ENCODE measurements at regions not wholly inside any gene's neighbourhood (a gene's known extent, or its start where the extent isn't known, plus 50 kb on each side); places are given as distances from the start of the nearest gene placed in this dataset.

- Histone ChIP-seq H2BK120ac (ENCODE audit: low read depth, low read length) (no peak overlapping the region), H3K27ac (replicated peaks; ENCODE audit: low read length) (no peak overlapping the region), H3K9ac (ENCODE audit: low read depth, low read length, poor library complexity) (no peak overlapping the region), H2AFZ (ENCODE audit: low read length) (no peak overlapping the region), H2BK12ac (ENCODE audit: low read length) (no peak overlapping the region), H3K23ac (ENCODE audit: low read depth, low read length, poor library complexity) (no peak overlapping the region), H3K36me3 (replicated peaks in 1 of 2; ENCODE audit: control insufficient read depth in 2 of 2, insufficient read depth in 2 of 2, low read length in 2 of 2) (no peaks in the 10 kb centered on the region), H3K27me3 (ENCODE audit: control insufficient read depth in 3 of 3, insufficient read depth in 3 of 3, low read depth in 1 of 3, low read length in 3 of 3) (no peaks in the 10 kb centered on the region), H3K79me1 (ENCODE audit: low read depth, low read length) (no peaks in the 10 kb centered on the region), H3K4me1 (ENCODE audit: control insufficient read depth in 2 of 2, insufficient read depth in 1 of 2, low read depth in 1 of 2, low read length in 2 of 2) (no peaks in the 10 kb centered on the region), H3K4ac (ENCODE audit: low read length) (no peak overlapping the region), H3K18ac (ENCODE audit: low read length) (no peak overlapping the region), H3K9me3 (replicated peaks in 1 of 2; ENCODE audit: control insufficient read depth in 2 of 2, insufficient read depth in 1 of 2, low read depth in 1 of 2, low read length in 2 of 2) (peaks cover 0 to 2% of the 10 kb centered on the region in 2 donors), H2AK5ac (ENCODE audit: low read depth, low read length) (no peak overlapping the region), H4K8ac (ENCODE audit: low read depth, low read length) (no peak overlapping the region), H4K91ac (ENCODE audit: low read depth, low read length, poor library complexity) (no peak overlapping the region), H2BK5ac (ENCODE audit: low read length) (no peak overlapping the region), H3K4me2 (ENCODE audit: insufficient read depth, low read length, poor library complexity, severe bottlenecking) (no peak overlapping the region), H3K14ac (ENCODE audit: low read length) (no peak overlapping the region), H2BK15ac (ENCODE audit: low read length) (no peak overlapping the region), H3K4me3 (ENCODE audit: low read length in 2 of 2) (no peak overlapping the region)
- no peak for DNase-seq (ENCODE audit: low spot score)
- WGBS, 2 donors (ENCODE audit: extremely low coverage in 2 of 2, insufficient read length in 2 of 2, insufficient replicate concordance in 1 of 2): no CpG with 5 or more reads among the region's 4 CpGs
Measured at GRCh38 chr4:117678861-117679260, 355.4 kb upstream of the NDST3 start.

GRCh38 chr4:117691572-117692351 lies 342.5 kb upstream of the NDST3 start:
- WGBS, 2 donors (ENCODE audit: extremely low coverage in 2 of 2, insufficient read length in 2 of 2, insufficient replicate concordance in 1 of 2): no CpG with 5 or more reads among the region's 7 CpGs

GRCh38 chr4:117692538-117692937 lies 341.7 kb upstream of the NDST3 start:
- no CpG with 5 or more reads among the region's 1 CpG for WGBS, 2 donors (ENCODE audit: extremely low coverage in 2 of 2, insufficient read length in 2 of 2, insufficient replicate concordance in 1 of 2)
- Histone ChIP-seq H4K8ac (ENCODE audit: low read depth, low read length) (no peak overlapping the region), H3K18ac (ENCODE audit: low read length) (no peak overlapping the region), H2BK120ac (ENCODE audit: low read depth, low read length) (no peak overlapping the region), H3K14ac (ENCODE audit: low read length) (no peak overlapping the region), H2AK5ac (ENCODE audit: low read depth, low read length) (no peak overlapping the region), H2BK12ac (ENCODE audit: low read length) (no peak overlapping the region), H3K9ac (ENCODE audit: low read depth, low read length, poor library complexity) (no peak overlapping the region), H3K4me1 (ENCODE audit: control insufficient read depth in 2 of 2, insufficient read depth in 1 of 2, low read depth in 1 of 2, low read length in 2 of 2) (no peaks in the 10 kb centered on the region), H3K4me2 (ENCODE audit: insufficient read depth, low read length, poor library complexity, severe bottlenecking) (no peak overlapping the region), H2BK5ac (ENCODE audit: low read length) (no peak overlapping the region), H3K27ac (replicated peaks; ENCODE audit: low read length) (no peak overlapping the region), H3K23ac (ENCODE audit: low read depth, low read length, poor library complexity) (no peak overlapping the region), H2AFZ (ENCODE audit: low read length) (no peak overlapping the region), H4K91ac (ENCODE audit: low read depth, low read length, poor library complexity) (no peak overlapping the region), H2BK15ac (ENCODE audit: low read length) (no peak overlapping the region), H3K4me3 (ENCODE audit: low read length in 2 of 2) (no peak overlapping the region), H3K9me3 (replicated peaks in 1 of 2; ENCODE audit: control insufficient read depth in 2 of 2, insufficient read depth in 1 of 2, low read depth in 1 of 2, low read length in 2 of 2) (no peaks in the 10 kb centered on the region), H3K27me3 (ENCODE audit: control insufficient read depth in 3 of 3, insufficient read depth in 3 of 3, low read depth in 1 of 3, low read length in 3 of 3) (no peaks in the 10 kb centered on the region), H3K4ac (ENCODE audit: low read length) (no peak overlapping the region), H3K79me1 (ENCODE audit: low read depth, low read length) (no peaks in the 10 kb centered on the region), H3K36me3 (replicated peaks in 1 of 2; ENCODE audit: control insufficient read depth in 2 of 2, insufficient read depth in 2 of 2, low read length in 2 of 2) (no peaks in the 10 kb centered on the region)
- no peak for DNase-seq (ENCODE audit: low spot score)

More at GRCh38 chr4:117691572-117692351, 342.5 kb upstream of the NDST3 start:
- Histone ChIP-seq H3K36me3 (replicated peaks in 1 of 2; ENCODE audit: control insufficient read depth in 2 of 2, insufficient read depth in 2 of 2, low read length in 2 of 2) (no peaks in the 10 kb centered on the region), H3K9me3 (replicated peaks in 1 of 2; ENCODE audit: control insufficient read depth in 2 of 2, insufficient read depth in 1 of 2, low read depth in 1 of 2, low read length in 2 of 2) (no peaks in the 10 kb centered on the region), H3K27me3 (ENCODE audit: control insufficient read depth in 3 of 3, insufficient read depth in 3 of 3, low read depth in 1 of 3, low read length in 3 of 3) (no peaks in the 10 kb centered on the region), H2BK12ac (ENCODE audit: low read length) (no peak overlapping the region), H3K14ac (ENCODE audit: low read length) (no peak overlapping the region), H2BK5ac (ENCODE audit: low read length) (no peak overlapping the region), H3K4me1 (ENCODE audit: control insufficient read depth in 2 of 2, insufficient read depth in 1 of 2, low read depth in 1 of 2, low read length in 2 of 2) (no peaks in the 10 kb centered on the region), H3K79me1 (ENCODE audit: low read depth, low read length) (no peaks in the 10 kb centered on the region), H4K8ac (ENCODE audit: low read depth, low read length) (no peak overlapping the region), H2BK15ac (ENCODE audit: low read length) (no peak overlapping the region), H4K91ac (ENCODE audit: low read depth, low read length, poor library complexity) (no peak overlapping the region), H3K18ac (ENCODE audit: low read length) (peak overlapping the region; percentile 6), H3K4me3 (ENCODE audit: low read length in 2 of 2) (no peak overlapping the region), H2BK120ac (ENCODE audit: low read depth, low read length) (no peak overlapping the region), H3K4me2 (ENCODE audit: insufficient read depth, low read length, poor library complexity, severe bottlenecking) (no peak overlapping the region), H3K4ac (ENCODE audit: low read length) (no peak overlapping the region), H2AFZ (ENCODE audit: low read length) (no peak overlapping the region), H3K27ac (replicated peaks; ENCODE audit: low read length) (no peak overlapping the region), H2AK5ac (ENCODE audit: low read depth, low read length) (peak overlapping the region; percentile 24), H3K23ac (ENCODE audit: low read depth, low read length, poor library complexity) (no peak overlapping the region), H3K9ac (ENCODE audit: low read depth, low read length, poor library complexity) (no peak overlapping the region)
- DNase-seq (ENCODE audit: low spot score): no peak

GRCh38 chr4:117699595-117699994 lies 334.7 kb upstream of the NDST3 start:
- Histone ChIP-seq H3K4me3 (ENCODE audit: low read length in 2 of 2) (no peak overlapping the region), H3K27me3 (ENCODE audit: control insufficient read depth in 3 of 3, insufficient read depth in 3 of 3, low read depth in 1 of 3, low read length in 3 of 3) (no peaks in the 10 kb centered on the region), H2BK12ac (ENCODE audit: low read length) (no peak overlapping the region), H3K9ac (ENCODE audit: low read depth, low read length, poor library complexity) (no peak overlapping the region), H2AFZ (ENCODE audit: low read length) (no peak overlapping the region), H3K4me1 (ENCODE audit: control insufficient read depth in 2 of 2, insufficient read depth in 1 of 2, low read depth in 1 of 2, low read length in 2 of 2) (no peaks in the 10 kb centered on the region), H3K79me1 (ENCODE audit: low read depth, low read length) (no peaks in the 10 kb centered on the region), H3K27ac (replicated peaks; ENCODE audit: low read length) (no peak overlapping the region), H3K36me3 (replicated peaks in 1 of 2; ENCODE audit: control insufficient read depth in 2 of 2, insufficient read depth in 2 of 2, low read length in 2 of 2) (no peaks in the 10 kb centered on the region), H3K18ac (ENCODE audit: low read length) (no peak overlapping the region), H4K91ac (ENCODE audit: low read depth, low read length, poor library complexity) (no peak overlapping the region), H2BK5ac (ENCODE audit: low read length) (no peak overlapping the region), H3K4me2 (ENCODE audit: insufficient read depth, low read length, poor library complexity, severe bottlenecking) (no peak overlapping the region), H2BK15ac (ENCODE audit: low read length) (no peak overlapping the region), H3K9me3 (replicated peaks in 1 of 2; ENCODE audit: control insufficient read depth in 2 of 2, insufficient read depth in 1 of 2, low read depth in 1 of 2, low read length in 2 of 2) (no peaks in the 10 kb centered on the region), H3K4ac (ENCODE audit: low read length) (no peak overlapping the region), H3K14ac (ENCODE audit: low read length) (no peak overlapping the region), H3K23ac (ENCODE audit: low read depth, low read length, poor library complexity) (no peak overlapping the region), H2AK5ac (ENCODE audit: low read depth, low read length) (no peak overlapping the region), H2BK120ac (ENCODE audit: low read depth, low read length) (no peak overlapping the region), H4K8ac (ENCODE audit: low read depth, low read length) (no peak overlapping the region)
- WGBS, 2 donors (ENCODE audit: extremely low coverage in 2 of 2, insufficient read length in 2 of 2, insufficient replicate concordance in 1 of 2): no CpG with 5 or more reads among the region's 2 CpGs
- no peak for DNase-seq (ENCODE audit: low spot score)

Measured in neuronal stem cell (in vitro differentiated cells).